ENCODE measurements at regions not wholly inside any gene's neighbourhood (a gene's known extent, or its start where the extent isn't known, plus 50 kb on each side); places are given as distances from the start of the nearest gene placed in this dataset.

DNA sequence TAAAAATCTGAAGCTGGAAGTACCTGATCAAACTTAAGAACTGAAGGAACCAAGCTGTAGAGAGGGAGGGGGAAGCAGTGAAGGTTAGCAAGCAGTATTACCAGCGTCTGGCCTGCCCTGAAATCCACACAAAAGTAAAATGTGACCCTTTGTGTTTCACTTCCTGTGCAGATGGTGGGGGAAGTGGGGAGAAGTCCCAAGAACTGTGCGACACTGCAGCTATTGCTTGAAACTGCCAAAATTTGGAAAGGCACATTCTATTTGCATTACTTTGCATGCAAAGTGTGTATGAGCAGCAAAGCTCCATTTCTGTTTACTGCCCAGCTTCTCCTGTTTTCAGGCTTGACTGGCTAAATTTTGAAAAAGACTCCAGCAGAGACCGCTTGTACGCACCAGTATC, 72.1 kb upstream of the BMAL1 start:
- H3K27ac ChIP-seq, result no peak overlapping the region

DNA sequence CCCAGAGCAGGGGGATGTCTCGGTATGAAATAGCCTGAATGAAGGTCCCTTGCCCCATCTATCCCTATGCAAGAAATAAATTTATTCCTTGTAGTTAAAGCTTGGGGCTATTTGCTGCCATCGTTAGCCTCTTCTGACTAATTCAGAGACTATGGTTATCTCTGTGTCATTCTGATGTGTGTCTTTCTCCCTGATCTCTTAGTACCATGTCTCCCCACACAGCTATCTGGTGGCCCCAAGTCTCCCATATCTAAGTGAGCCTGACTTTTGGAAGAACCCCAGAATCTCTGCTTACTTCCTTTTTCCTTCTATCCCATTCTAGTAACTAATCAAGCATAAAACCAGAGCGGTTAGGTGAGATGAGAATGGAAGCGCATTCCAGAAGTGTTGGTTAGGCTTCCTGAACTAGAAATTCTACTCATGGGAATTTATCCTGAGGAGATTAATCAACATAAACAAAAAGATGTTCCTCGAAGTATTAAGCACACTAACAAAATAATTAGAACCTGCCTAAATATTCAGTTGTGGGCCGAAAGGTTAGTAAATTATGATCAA, 71.4 kb upstream of the BMAL1 start:
- H3K27ac ChIP-seq, result no peak overlapping the region
- no peak for TF ChIP-seq CTCF (conservative IDR thresholded peaks at IDR 0.05)

More for the DNA sequence above, 72.1 kb upstream of the BMAL1 start:
- no peak for TF ChIP-seq CTCF (conservative IDR thresholded peaks at IDR 0.05)

DNA sequence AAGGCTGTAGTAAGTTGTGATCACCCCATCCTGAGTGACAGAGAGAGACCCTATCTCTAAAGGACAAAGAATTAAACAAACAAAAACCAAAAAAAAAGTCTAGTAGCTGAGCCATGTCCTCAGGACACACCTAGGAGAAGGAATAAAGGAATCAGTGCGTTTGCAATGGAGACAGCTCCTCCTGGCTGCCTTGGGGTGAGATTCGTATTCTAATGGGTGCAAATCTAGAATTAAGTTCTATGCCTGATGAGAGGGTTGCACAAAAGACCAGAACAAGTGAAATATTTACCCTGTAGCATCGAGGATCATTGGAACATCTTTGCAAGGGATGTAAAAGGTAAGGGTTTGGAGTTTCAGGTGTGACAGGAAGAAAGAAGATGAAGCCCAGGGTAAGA, 70.3 kb upstream of the BMAL1 start:
- TF ChIP-seq CTCF (conservative IDR thresholded peaks at IDR 0.05), result no peak
- H3K27ac ChIP-seq, result no peak overlapping the region

DNA sequence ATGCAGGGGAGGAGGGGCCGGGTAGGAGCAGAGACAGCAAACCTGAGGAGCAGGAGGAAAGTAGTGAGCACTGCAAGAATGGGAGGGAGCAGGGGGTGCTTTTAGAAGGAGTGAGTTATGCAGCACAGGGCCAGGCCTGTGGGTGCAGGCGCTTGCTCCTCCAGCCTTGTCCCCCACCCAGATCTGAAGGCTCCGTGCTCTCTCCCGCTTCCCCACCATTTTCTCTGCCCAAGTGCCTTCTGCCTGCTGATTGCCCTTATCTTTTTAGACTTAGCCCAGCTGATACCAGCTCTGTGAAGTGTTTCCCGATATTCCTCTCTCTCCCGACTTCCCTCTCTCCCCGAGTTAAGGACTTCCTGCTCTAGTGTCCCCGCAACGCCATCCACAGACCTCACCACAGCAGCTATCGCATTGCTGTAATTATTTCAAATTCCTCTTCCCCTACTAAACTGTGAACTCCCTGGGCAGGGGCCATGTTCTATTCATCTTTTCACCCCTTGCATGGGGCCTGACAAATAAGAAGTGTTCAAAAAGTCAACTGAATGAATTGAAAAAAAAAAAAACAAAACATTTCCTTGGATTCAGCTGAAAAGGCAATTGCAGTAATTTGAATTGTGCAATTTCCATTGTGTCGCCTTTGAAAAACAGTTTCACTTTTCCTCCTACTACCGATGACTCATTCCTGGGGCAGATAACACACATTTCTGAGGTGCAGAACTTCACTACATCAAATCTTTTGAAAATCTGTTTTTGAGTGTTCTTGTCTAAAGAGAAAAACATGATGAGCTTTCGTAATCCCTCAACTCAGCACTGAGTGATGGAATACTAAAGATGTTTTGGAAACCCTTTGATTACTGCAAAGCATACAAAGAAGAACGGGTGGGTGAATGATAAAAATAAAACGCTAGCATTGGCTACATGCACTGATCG, 69.7 kb upstream of the BMAL1 start:
- H3K27ac ChIP-seq, result no peak overlapping the region
- no peak for TF ChIP-seq CTCF (conservative IDR thresholded peaks at IDR 0.05)

GRCh38 chr11:13208921-13209320, 68.7 kb upstream of the BMAL1 start:
- H3K27ac ChIP-seq, result no peak overlapping the region
- no peak for TF ChIP-seq CTCF (conservative IDR thresholded peaks at IDR 0.05)

DNA sequence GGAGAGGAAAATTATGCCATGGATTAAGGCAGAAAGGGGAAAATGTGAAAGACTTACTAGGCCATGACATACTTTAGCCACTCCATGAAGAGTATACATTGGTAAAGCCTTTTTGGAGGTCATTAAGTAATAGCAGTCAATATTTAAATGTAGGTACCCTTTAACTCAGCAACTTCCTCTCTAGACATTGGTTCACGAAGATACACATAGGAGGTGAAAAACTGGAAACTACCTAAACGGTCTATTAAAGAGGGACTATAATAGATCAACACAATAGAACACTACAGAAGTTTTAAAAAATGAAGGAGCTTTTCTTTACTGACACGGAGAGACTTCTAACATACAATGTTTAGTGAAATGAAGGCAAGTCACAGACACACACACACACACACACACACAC, 68.2 kb upstream of the BMAL1 start:
- TF ChIP-seq CTCF (conservative IDR thresholded peaks at IDR 0.05), result no peak
- no peak overlapping the region for H3K27ac ChIP-seq

DNA sequence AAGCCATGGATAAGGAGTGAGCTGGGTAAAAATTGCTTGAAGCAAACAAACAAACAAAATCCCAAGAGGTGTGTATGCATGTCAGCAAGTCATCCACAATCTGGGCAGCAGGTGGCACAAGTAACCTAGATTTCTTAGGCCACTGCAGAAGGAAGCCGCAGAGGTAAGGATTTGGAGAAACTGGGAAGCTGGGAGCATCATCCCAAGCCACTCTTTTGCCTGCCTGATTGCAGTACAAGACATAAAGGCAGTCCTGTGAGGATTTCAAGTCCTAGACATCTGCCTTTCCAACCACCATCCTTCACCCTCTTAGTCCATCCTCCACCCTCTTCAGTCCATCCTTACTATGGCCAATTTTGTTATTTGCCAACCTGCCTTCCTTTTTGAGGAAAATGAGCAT, 67.2 kb upstream of the BMAL1 start:
- TF ChIP-seq CTCF (conservative IDR thresholded peaks at IDR 0.05), result peak; percentile 80
- no peak overlapping the region for H3K27ac ChIP-seq

All from VCaP (cell line).